ENCODE measurements at regions not wholly inside any gene's neighbourhood (a gene's known extent, or its start where the extent isn't known, plus 50 kb on each side); places are given as distances from the start of the nearest gene placed in this dataset.

DNA sequence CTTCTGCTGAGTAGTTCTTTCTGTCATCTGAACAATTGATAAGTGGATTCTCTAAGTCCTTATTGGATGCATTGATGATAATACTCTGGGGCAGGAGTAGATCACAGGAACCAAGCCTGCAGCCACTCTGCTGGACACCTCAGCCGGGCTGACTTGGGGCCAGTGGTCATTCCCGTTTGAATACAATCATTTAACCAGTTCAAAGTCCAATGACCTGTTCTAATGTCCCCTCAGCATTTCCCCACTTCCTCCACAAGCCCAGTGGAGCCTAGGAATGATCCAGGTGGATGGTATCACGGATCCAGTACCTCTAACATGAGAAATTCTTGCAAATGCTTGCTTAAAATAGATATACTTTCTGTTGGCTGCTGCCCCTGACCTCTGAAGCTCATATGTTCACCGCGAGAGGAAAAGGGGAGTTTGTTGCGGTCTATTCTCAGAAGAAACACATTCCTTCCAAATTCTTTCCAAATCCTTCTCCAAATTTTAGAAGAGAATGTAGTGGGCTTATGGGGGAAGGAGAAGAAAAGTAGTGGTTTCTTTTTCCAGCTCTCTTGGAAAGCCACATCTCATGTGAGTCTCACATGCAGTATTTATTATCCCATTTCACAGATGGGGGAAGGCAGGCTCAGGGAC, 170.9 kb downstream of the INHBB start:
- TF ChIP-seq, protein P1, sequence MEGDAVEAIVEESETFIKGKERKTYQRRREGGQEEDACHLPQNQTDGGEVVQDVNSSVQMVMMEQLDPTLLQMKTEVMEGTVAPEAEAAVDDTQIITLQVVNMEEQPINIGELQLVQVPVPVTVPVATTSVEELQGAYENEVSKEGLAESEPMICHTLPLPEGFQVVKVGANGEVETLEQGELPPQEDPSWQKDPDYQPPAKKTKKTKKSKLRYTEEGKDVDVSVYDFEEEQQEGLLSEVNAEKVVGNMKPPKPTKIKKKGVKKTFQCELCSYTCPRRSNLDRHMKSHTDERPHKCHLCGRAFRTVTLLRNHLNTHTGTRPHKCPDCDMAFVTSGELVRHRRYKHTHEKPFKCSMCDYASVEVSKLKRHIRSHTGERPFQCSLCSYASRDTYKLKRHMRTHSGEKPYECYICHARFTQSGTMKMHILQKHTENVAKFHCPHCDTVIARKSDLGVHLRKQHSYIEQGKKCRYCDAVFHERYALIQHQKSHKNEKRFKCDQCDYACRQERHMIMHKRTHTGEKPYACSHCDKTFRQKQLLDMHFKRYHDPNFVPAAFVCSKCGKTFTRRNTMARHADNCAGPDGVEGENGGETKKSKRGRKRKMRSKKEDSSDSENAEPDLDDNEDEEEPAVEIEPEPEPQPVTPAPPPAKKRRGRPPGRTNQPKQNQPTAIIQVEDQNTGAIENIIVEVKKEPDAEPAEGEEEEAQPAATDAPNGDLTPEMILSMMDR (IDR thresholded peaks at IDR 0.05): no peak
- no peak for TF ChIP-seq POLR2A (IDR thresholded peaks at IDR 0.05)

Measured in heart left ventricle (tissue), 13 donors.